Neural cell (in vitro differentiated cells): ENCODE measurements at regions not wholly inside any gene's neighbourhood (a gene's known extent, or its start where the extent isn't known, plus 50 kb on each side); places are given as distances from the start of the nearest gene placed in this dataset.
"Not testable (repeated sequence)": the region's sequence is repeated elsewhere in the genome, so short reads cannot be mapped to it uniquely, and the experiment has no call there.

Source experiments
- H2AFZ ChIP-seq: fragments of 200-600, 300-800 bp; sonication (generic), shearing (Covaris generic); 2 replicates; pipeline ENCODE4 v1.6.0; 2014; ENCODE audit warnings: low read depth, mild to moderate bottlenecking, antibody characterized with exemption, low read length, moderate library complexity
- H3F3A ChIP-seq: fragments of 200-600 bp; shearing (Covaris generic); 2 replicates; pipeline ENCODE4 v1.6.1; 2016; ENCODE audit warnings: mild to moderate bottlenecking, moderate library complexity, mixed read lengths, antibody characterized with exemption, low read length; ENCODE audit not compliant: insufficient read depth, poor library complexity, severe bottlenecking
- H3K27ac ChIP-seq: fragments of 200-600, 300-800 bp; sonication (generic), shearing (Covaris generic); 2 replicates; pipeline ENCODE4 v1.5.1; 2014; ENCODE audit warnings: mild to moderate bottlenecking, low read length, moderate library complexity
- H3K27me3 ChIP-seq: fragments of 300-800, 200-600 bp; sonication (generic), shearing (Covaris generic); 2 replicates; pipeline ENCODE4 v1.6.0; 2014; ENCODE audit warnings: mild to moderate bottlenecking, low read depth, low read length, moderate library complexity; ENCODE audit not compliant: insufficient read depth
- H3K36me3 ChIP-seq: fragments of 300-800, 200-600 bp; sonication (generic), shearing (Covaris generic); 2 replicates; pipeline ENCODE4 v1.5.1; 2014; ENCODE audit warnings: mild to moderate bottlenecking, antibody characterized with exemption, low read length, moderate library complexity; ENCODE audit not compliant: insufficient read depth
- H3K4me2 ChIP-seq: fragments of 300-800, 200-600 bp; sonication (generic), shearing (Covaris generic); 2 replicates; pipeline ENCODE4 v1.6.0; 2014; ENCODE audit warnings: mild to moderate bottlenecking, low read length
- H3K4me3 ChIP-seq: fragments of 300-800, 200-600 bp; sonication (generic), shearing (Covaris generic); 2 replicates; pipeline ENCODE4 v1.5.1; 2014; ENCODE audit warnings: mild to moderate bottlenecking, low read length, moderate library complexity
- H3K79me2 ChIP-seq: fragments of 200-600 bp; shearing (Covaris generic); replicated peaks from 2 replicates; pipeline ENCODE4 v1.6.0; 2014; ENCODE audit warnings: mild to moderate bottlenecking, low read length, moderate library complexity; ENCODE audit not compliant: insufficient read depth
- H3K9ac ChIP-seq: fragments of 300-800, 200-600 bp; sonication (generic), shearing (Covaris generic); 2 replicates; pipeline ENCODE4 v1.6.1; 2016; ENCODE audit warnings: mild to moderate bottlenecking, low read length, mixed read lengths
- H3K9me2 ChIP-seq: fragments of 200-600 bp; shearing (Covaris generic); 2 replicates; pipeline ENCODE4 v1.6.1; 2016; ENCODE audit warnings: mild to moderate bottlenecking, low read length, mixed read lengths; ENCODE audit not compliant: insufficient read depth
- H3K9me3 ChIP-seq: fragments of 200-600, 300-800 bp; sonication (generic), shearing (Covaris generic); 2 replicates; pipeline ENCODE4 v1.6.1; 2016; ENCODE audit warnings: mild to moderate bottlenecking, mixed run types, low read length, moderate library complexity, mixed read lengths
- H4K20me1 ChIP-seq: fragments of 200-600 bp; shearing (Covaris generic); 2 replicates; pipeline ENCODE4 v1.6.1; 2016; ENCODE audit warnings: mild to moderate bottlenecking, mixed run types; ENCODE audit not compliant: insufficient read depth
- CTCF ChIP-seq: fragments of 450-650 bp; IDR thresholded peaks from 2 replicates; pipeline ENCODE4 v1.5.1; 2014; ENCODE audit warnings: antibody characterized with exemption, mild to moderate bottlenecking, moderate library complexity; ENCODE audit not compliant: poor library complexity, severe bottlenecking
- EP300 ChIP-seq: fragments of 450-650 bp; conservative IDR thresholded peaks from 2 replicates; pipeline ENCODE4 v1.6.1; 2014; ENCODE audit warnings: antibody characterized with exemption, mild to moderate bottlenecking, moderate library complexity; ENCODE audit not compliant: poor library complexity, severe bottlenecking
- EZH2 ChIP-seq: fragments of 200-600, 300-800 bp; shearing (Covaris generic), sonication (generic); IDR thresholded peaks from 2 replicates; pipeline ENCODE4 v1.6.1; 2014; ENCODE audit warnings: antibody characterized with exemption, low read length, borderline replicate concordance, mild to moderate bottlenecking; ENCODE audit not compliant: insufficient read depth, poor library complexity, severe bottlenecking
- MXI1 ChIP-seq: fragments of 450-650 bp; conservative IDR thresholded peaks from 2 replicates; pipeline ENCODE4 v1.6.1; 2014; ENCODE audit warnings: antibody characterized with exemption, mild to moderate bottlenecking; ENCODE audit not compliant: poor library complexity, severe bottlenecking
- POLR2AphosphoS5 ChIP-seq: IDR thresholded peaks from 2 replicates; pipeline ENCODE4 v1.6.1; 2012
- RAD21 ChIP-seq: fragments of 450-650 bp; conservative IDR thresholded peaks from 2 replicates; pipeline ENCODE4 v1.6.1; 2014; ENCODE audit warnings: antibody characterized with exemption, mild to moderate bottlenecking, moderate library complexity
- REST ChIP-seq: IDR thresholded peaks from 2 replicates; pipeline ENCODE4 v1.6.1; 2012; ENCODE audit warnings: borderline replicate concordance
- SMC3 ChIP-seq: fragments of 450-650 bp; conservative IDR thresholded peaks from 2 replicates; pipeline ENCODE4 v1.6.1; 2014; ENCODE audit warnings: antibody characterized with exemption, mild to moderate bottlenecking, moderate library complexity; ENCODE audit not compliant: poor library complexity
- TAF1 ChIP-seq: IDR thresholded peaks from 2 replicates; pipeline ENCODE4 v1.6.1; 2012; ENCODE audit warnings: low read depth

DNA sequence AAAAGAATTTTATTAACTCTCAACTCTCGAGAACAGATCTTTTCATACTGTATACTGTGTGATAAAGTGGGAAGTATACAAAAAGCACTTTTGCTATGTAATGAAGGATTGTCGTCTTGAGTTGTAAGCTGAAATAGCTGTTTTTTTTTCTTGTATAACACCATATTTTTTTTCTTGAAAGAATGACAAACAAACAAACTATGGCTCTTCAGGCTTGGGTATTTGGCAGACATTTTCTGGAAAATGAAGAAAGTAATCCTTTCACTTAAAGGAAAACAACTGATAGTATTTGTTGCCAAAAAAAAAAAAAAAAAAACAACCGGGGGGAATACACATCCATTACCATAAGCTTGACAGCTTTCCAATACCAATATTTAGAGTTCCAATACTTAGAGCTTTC is 230.4 kb downstream of the ICOS start:
- no peak for TF ChIP-seq POLR2AphosphoS5
- TF ChIP-seq EZH2, result no peak
- no peak for TF ChIP-seq SMC3
- no peak for TF ChIP-seq CTCF
- no peak for TF ChIP-seq REST
- no peak for TF ChIP-seq RAD21
- Histone ChIP-seq H3F3A (no peaks in the 10 kb centered on the region), H3K27me3 (no peaks in the 10 kb centered on the region), H3K36me3 (no peaks in the 10 kb centered on the region), H3K4me2 (no peak overlapping the region), H3K9me2 (no peaks in the 10 kb centered on the region), H4K20me1 (no peaks in the 10 kb centered on the region), H3K79me2 (no peaks in the 10 kb centered on the region), H3K27ac (no peak overlapping the region), H2AFZ (no peak overlapping the region), H3K9ac (no peak overlapping the region), H3K9me3 (no peaks in the 10 kb centered on the region), H3K4me3 (no peak overlapping the region)

DNA sequence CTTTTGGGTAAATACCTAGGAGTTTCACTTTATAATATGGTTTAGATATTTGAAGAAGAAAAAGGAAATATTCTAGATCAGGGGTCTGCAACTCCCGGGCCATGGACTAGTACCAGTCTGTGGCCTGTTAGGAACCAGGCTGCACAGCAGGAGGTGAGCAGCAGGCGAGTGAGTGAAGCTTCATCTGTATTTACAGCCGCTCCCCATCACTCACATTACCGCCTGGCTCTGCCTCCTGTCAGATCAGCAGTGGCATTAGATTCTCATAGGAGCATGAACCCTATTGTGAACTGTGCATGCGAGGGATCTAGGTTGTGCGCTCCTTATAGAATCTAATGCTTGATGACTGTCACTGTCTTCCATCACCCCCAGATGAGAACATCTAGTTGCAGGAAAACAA is 231.1 kb downstream of the ICOS start:
- not testable (repeated sequence) for H4K20me1 ChIP-seq, H3K4me3 ChIP-seq, H3K9ac ChIP-seq, H3K9me2 ChIP-seq, H3K79me2 ChIP-seq, H3K9me3 ChIP-seq, H3K27ac ChIP-seq, H2AFZ ChIP-seq, H3K4me2 ChIP-seq, H3K27me3 ChIP-seq, H3F3A ChIP-seq, H3K36me3 ChIP-seq

DNA sequence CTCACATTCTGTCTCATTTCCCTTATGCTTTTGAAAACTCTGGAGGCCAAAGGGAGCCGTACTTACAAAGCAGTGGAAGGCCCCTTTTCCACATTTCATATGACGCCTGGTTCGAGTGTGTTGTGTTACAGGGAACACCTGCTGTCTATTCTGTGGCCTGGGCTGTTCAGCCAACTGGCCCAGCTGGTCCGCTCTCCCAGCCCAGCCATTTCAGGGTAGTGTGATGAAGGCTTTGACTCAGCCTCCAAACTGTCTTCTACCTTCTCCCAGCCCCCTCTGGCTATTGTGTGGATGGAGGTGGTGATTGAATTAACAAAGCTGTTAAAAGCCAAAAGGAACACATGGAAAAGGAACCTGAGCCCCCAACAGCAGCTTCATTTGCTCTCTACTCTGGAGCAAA is 233.8 kb downstream of the ICOS start:
- Histone ChIP-seq H3K79me2 (no peaks in the 10 kb centered on the region), H3K9ac (no peak overlapping the region), H4K20me1 (no peaks in the 10 kb centered on the region), H2AFZ (no peak overlapping the region), H3K9me3 (no peaks in the 10 kb centered on the region), H3K27ac (no peak overlapping the region), H3K4me3 (no peak overlapping the region), H3K36me3 (no peaks in the 10 kb centered on the region), H3K4me2 (no peak overlapping the region), H3K27me3 (no peaks in the 10 kb centered on the region), H3F3A (no peaks in the 10 kb centered on the region), H3K9me2 (no peaks in the 10 kb centered on the region)
- TF ChIP-seq MXI1 (no peak), REST (no peak), SMC3 (no peak), TAF1 (no peak), EZH2 (no peak), RAD21 (no peak), POLR2AphosphoS5 (no peak), EP300 (no peak), CTCF (no peak)
